DOHH2 (cell line): ENCODE measurements at regions not wholly inside any gene's neighbourhood (a gene's known extent, or its start where the extent isn't known, plus 50 kb on each side); places are given as distances from the start of the nearest gene placed in this dataset.

ENCODE experiments used
- H3F3A ChIP-seq: fragments of 200-600 bp; sonication (generic), shearing (Covaris generic); 2 replicates; pipeline ENCODE4 v1.6.0; 2016; ENCODE audit warnings: antibody characterized with exemption, mild to moderate bottlenecking; ENCODE audit not compliant: control insufficient read depth, insufficient read depth
- H3K27ac ChIP-seq: fragments of 200-600 bp; sonication (generic); 2 replicates; pipeline ENCODE4 v1.5.1; 2014; ENCODE audit warnings: low read depth, mild to moderate bottlenecking, low read length, moderate library complexity
- H3K27me3 ChIP-seq: fragments of 200-600 bp; sonication (generic); 2 replicates; pipeline ENCODE4 v1.6.1; 2014; ENCODE audit warnings: mild to moderate bottlenecking, low read length, mixed read lengths; ENCODE audit not compliant: control insufficient read depth
- H3K36me3 ChIP-seq: fragments of 200-600 bp; sonication (generic); 2 replicates; pipeline ENCODE4 v1.6.1; 2014; ENCODE audit warnings: mild to moderate bottlenecking, low read length, moderate library complexity, mixed read lengths; ENCODE audit not compliant: control insufficient read depth
- H3K4me1 ChIP-seq: fragments of 200-600 bp; sonication (generic); 2 replicates; pipeline ENCODE4 v1.6.1; 2014; ENCODE audit warnings: mild to moderate bottlenecking, low read length, mixed read lengths; ENCODE audit not compliant: control insufficient read depth
- H3K4me2 ChIP-seq: fragments of 200-600 bp; sonication (generic); 2 replicates; pipeline ENCODE4 v1.6.0; 2014; ENCODE audit warnings: mild to moderate bottlenecking, low read length, moderate library complexity
- H3K4me3 ChIP-seq: fragments of 200-600 bp; sonication (generic); 2 replicates; pipeline ENCODE4 v1.5.1; 2014; ENCODE audit warnings: mild to moderate bottlenecking, low read length, mixed read lengths
- H3K79me2 ChIP-seq: fragments of 200-600 bp; sonication (generic); 2 replicates; pipeline ENCODE4 v1.6.1; 2014; ENCODE audit warnings: mild to moderate bottlenecking, low read length, mixed read lengths; ENCODE audit not compliant: control insufficient read depth
- H3K9me2 ChIP-seq: fragments of 200-600 bp; sonication (generic); replicated peaks from 2 replicates; pipeline ENCODE4 v1.6.1; 2014; ENCODE audit warnings: mild to moderate bottlenecking, low read length, mixed read lengths; ENCODE audit not compliant: control insufficient read depth
- H3K9me3 ChIP-seq: fragments of 200-600 bp; sonication (generic); 2 replicates; pipeline ENCODE4 v1.6.1; 2014; ENCODE audit warnings: antibody characterized with exemption, low read length, mixed read lengths; ENCODE audit not compliant: control insufficient read depth, insufficient read depth
- H4K20me1 ChIP-seq: fragments of 200-600 bp; sonication (generic); 2 replicates; pipeline ENCODE4 v1.6.0; 2014; ENCODE audit warnings: low read depth, mild to moderate bottlenecking, antibody characterized with exemption, low read length, moderate library complexity; ENCODE audit not compliant: control insufficient read depth, insufficient read depth
- CTCF ChIP-seq: fragments of 200-600 bp; sonication (generic); IDR thresholded peaks from one replicate; pipeline ENCODE4 v1.5.1; 2014; ENCODE audit warnings: antibody characterized with exemption, mild to moderate bottlenecking, low read depth, low read length; ENCODE audit not compliant: poor library complexity, severe bottlenecking
- EZH2phosphoT487 ChIP-seq: fragments of 200-600 bp; sonication (generic); IDR thresholded peaks from 2 replicates; pipeline ENCODE4 v1.6.1; 2017; ENCODE audit warnings: borderline replicate concordance, mild to moderate bottlenecking, antibody characterized with exemption, low read length, moderate library complexity, mixed read lengths

GRCh38 chr15:53209396-53210042, 419.4 kb upstream of the ONECUT1 start:
- H3K27me3 ChIP-seq, result no peaks in the 10 kb centered on the region
- no peak overlapping the region for H3K4me3 ChIP-seq
- H3K4me1 ChIP-seq, result no peaks in the 10 kb centered on the region
- no peak overlapping the region for H3K4me2 ChIP-seq
- no peaks in the 10 kb centered on the region for H3K9me2 ChIP-seq
- no peaks in the 10 kb centered on the region for H3K36me3 ChIP-seq
- H3K79me2 ChIP-seq, result no peaks in the 10 kb centered on the region
- no peaks in the 10 kb centered on the region for H3K9me3 ChIP-seq
- no peak overlapping the region for H3K27ac ChIP-seq
- H3F3A ChIP-seq, result no peaks in the 10 kb centered on the region
- H4K20me1 ChIP-seq, result no peaks in the 10 kb centered on the region
- no peak for TF ChIP-seq EZH2phosphoT487
- no peak for TF ChIP-seq CTCF

GRCh38 chr15:53208751-53209150, 418.6 kb upstream of the ONECUT1 start:
- Histone ChIP-seq H3K9me2 (no peaks in the 10 kb centered on the region), H3K4me3 (no peak overlapping the region), H3K36me3 (no peaks in the 10 kb centered on the region), H3K9me3 (no peaks in the 10 kb centered on the region), H3K4me1 (no peaks in the 10 kb centered on the region), H3K79me2 (no peaks in the 10 kb centered on the region), H3K4me2 (no peak overlapping the region), H3K27me3 (0 out of 2 replicates have a peak, but pooled peaks cover 2% of the 10 kb centered on the region), H3F3A (no peaks in the 10 kb centered on the region), H3K27ac (no peak overlapping the region), H4K20me1 (no peaks in the 10 kb centered on the region)
- TF ChIP-seq EZH2phosphoT487 (no peak), CTCF (no peak)

- Histone ChIP-seq H3K27me3 (peaks cover 10% of the 10 kb centered on the region; the same call in 1 of the 2 replicates), H3K4me1 (no peaks in the 10 kb centered on the region)
Measured at GRCh38 chr15:53203454-53203853, 413.3 kb upstream of the ONECUT1 start.

More at GRCh38 chr15:53203454-53203853, 413.3 kb upstream of the ONECUT1 start:
- no peak overlapping the region for H3K4me3 ChIP-seq
- H3K79me2 ChIP-seq, result no peaks in the 10 kb centered on the region
- no peaks in the 10 kb centered on the region for H3K36me3 ChIP-seq
- H4K20me1 ChIP-seq, result no peaks in the 10 kb centered on the region
- H3K27ac ChIP-seq, result no peak overlapping the region
- no peaks in the 10 kb centered on the region for H3K9me3 ChIP-seq
- no peaks in the 10 kb centered on the region for H3K9me2 ChIP-seq
- H3F3A ChIP-seq, result no peaks in the 10 kb centered on the region
- TF ChIP-seq EZH2phosphoT487 (no peak), CTCF (no peak)
- H3K4me2 ChIP-seq, result no peak overlapping the region
